Fibroblast of lung (primary cell): ENCODE measurements at regions not wholly inside any gene's neighbourhood (a gene's known extent, or its start where the extent isn't known, plus 50 kb on each side); places are given as distances from the start of the nearest gene placed in this dataset.

Source experiments
- DNase-seq, 2 donors: peaks; one replicate each; pipeline versions ENCODE4 v3.0.0 to v3.0.0-alpha.2; 2010; ENCODE audit warnings: low read depth in 2 of 2
- H2AFZ ChIP-seq: 2 replicates; pipeline ENCODE4 v1.5.1; 2012; ENCODE audit warnings: low read length, control low read depth, inconsistent platforms
- H3K27ac ChIP-seq: 2 replicates; pipeline ENCODE4 v1.5.1; 2011; ENCODE audit warnings: low read length, control low read depth; ENCODE audit not compliant: insufficient read depth
- H3K27me3 ChIP-seq: 2 replicates; pipeline ENCODE4 v1.5.1; 2011; ENCODE audit warnings: mild to moderate bottlenecking, low read length; ENCODE audit not compliant: control insufficient read depth, insufficient read depth
- H3K36me3 ChIP-seq: 2 replicates; pipeline ENCODE4 v1.5.1; 2011; ENCODE audit warnings: low read length; ENCODE audit not compliant: control insufficient read depth, insufficient read depth
- H3K4me1 ChIP-seq: 2 replicates; pipeline ENCODE4 v1.5.1; 2011; ENCODE audit warnings: low read length; ENCODE audit not compliant: control insufficient read depth, insufficient read depth; ENCODE audit errors: extremely low read depth
- H3K4me2 ChIP-seq: 2 replicates; pipeline ENCODE4 v1.5.1; 2011; ENCODE audit warnings: low read length, control low read depth; ENCODE audit not compliant: insufficient read depth; ENCODE audit errors: extremely low read depth
- H3K4me3 ChIP-seq, 4 experiments: fragments of 200-600 bp in 1 of 4; sonication (generic) in 1 of 4; replicated peaks in 1 of 4; 2 replicates each; pipeline ENCODE4 v1.5.1; 2011 to 2016; ENCODE audit warnings: low read length in 4 of 4, low read depth in 3 of 4, mild to moderate bottlenecking in 3 of 4, control low read depth in 2 of 4, inconsistent platforms in 1 of 4, mixed read lengths in 1 of 4; ENCODE audit not compliant: insufficient read depth in 1 of 4; ENCODE audit errors: control extremely low read depth in 1 of 4
- H3K79me2 ChIP-seq: 2 replicates; pipeline ENCODE4 v1.5.1; 2012; ENCODE audit warnings: mild to moderate bottlenecking, low read length, inconsistent platforms; ENCODE audit not compliant: control insufficient read depth, insufficient read depth
- H3K9ac ChIP-seq: 2 replicates; pipeline ENCODE4 v1.5.1; 2011; ENCODE audit warnings: mild to moderate bottlenecking, low read length, control low read depth; ENCODE audit not compliant: insufficient read depth
- H3K9me3 ChIP-seq: 2 replicates; pipeline ENCODE4 v1.5.1; 2012; ENCODE audit warnings: low read depth, low read length; ENCODE audit not compliant: control insufficient read depth, insufficient read depth
- H4K20me1 ChIP-seq: 2 replicates; pipeline ENCODE4 v1.5.1; 2011; ENCODE audit warnings: low read length; ENCODE audit not compliant: control insufficient read depth, insufficient read depth; ENCODE audit errors: extremely low read depth
- EZH2 ChIP-seq: IDR thresholded peaks from 2 replicates; pipeline ENCODE4 v1.5.1; 2012; ENCODE audit warnings: low read length, control low read depth, mild to moderate bottlenecking; ENCODE audit errors: missing control alignments
- TF ChIP-seq, protein P1 (sequence below), 2 donors: IDR thresholded peaks in 1 of 2; conservative IDR thresholded peaks in 1 of 2; 1 replicate in 1 of 2; 2 replicates in 1 of 2; pipeline ENCODE4 v1.5.1; 2011 to 2012; ENCODE audit warnings: low read length in 2 of 2, control low read depth in 1 of 2, inconsistent platforms in 1 of 2, low read depth in 1 of 2, mild to moderate bottlenecking in 1 of 2

DNA sequence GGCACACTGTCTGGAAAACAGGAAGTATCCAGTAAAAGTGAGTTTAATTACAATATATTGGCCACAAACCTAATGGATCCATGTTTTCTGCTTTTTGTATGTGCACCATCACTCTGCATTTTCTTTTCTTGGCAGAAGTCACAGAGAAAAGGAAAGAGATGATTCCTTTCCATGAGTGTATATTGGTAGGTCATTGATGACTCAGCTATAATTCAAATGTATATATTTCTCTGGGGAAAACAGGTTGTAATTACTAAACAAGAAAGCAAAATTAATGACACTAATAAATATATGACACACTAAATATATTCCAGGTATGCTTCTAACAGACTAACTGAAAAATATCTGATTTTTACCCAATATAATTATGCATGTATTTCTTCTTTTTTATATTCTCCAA, 105.9 kb upstream of the PCDH15 start:
- Histone ChIP-seq H3K79me2 (no peaks in the 10 kb centered on the region), H2AFZ (no peak overlapping the region), H3K27me3 (no peaks in the 10 kb centered on the region), H3K36me3 (no peaks in the 10 kb centered on the region), H3K9me3 (no peaks in the 10 kb centered on the region), H3K27ac (no peak overlapping the region), H3K4me1 (no peaks in the 10 kb centered on the region), H3K4me3 (no peak overlapping the region), H4K20me1 (no peaks in the 10 kb centered on the region), H3K4me2 (no peak overlapping the region), H3K9ac (no peak overlapping the region)
- DNase-seq = no peak
- TF ChIP-seq, protein P1, sequence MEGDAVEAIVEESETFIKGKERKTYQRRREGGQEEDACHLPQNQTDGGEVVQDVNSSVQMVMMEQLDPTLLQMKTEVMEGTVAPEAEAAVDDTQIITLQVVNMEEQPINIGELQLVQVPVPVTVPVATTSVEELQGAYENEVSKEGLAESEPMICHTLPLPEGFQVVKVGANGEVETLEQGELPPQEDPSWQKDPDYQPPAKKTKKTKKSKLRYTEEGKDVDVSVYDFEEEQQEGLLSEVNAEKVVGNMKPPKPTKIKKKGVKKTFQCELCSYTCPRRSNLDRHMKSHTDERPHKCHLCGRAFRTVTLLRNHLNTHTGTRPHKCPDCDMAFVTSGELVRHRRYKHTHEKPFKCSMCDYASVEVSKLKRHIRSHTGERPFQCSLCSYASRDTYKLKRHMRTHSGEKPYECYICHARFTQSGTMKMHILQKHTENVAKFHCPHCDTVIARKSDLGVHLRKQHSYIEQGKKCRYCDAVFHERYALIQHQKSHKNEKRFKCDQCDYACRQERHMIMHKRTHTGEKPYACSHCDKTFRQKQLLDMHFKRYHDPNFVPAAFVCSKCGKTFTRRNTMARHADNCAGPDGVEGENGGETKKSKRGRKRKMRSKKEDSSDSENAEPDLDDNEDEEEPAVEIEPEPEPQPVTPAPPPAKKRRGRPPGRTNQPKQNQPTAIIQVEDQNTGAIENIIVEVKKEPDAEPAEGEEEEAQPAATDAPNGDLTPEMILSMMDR (conservative IDR thresholded peaks at IDR 0.05 in 1 of 2, IDR thresholded peaks at IDR 0.05 in 1 of 2; ENCODE audit: low read depth in 1 of 2, low read length in 2 of 2) = no peak
- TF ChIP-seq EZH2 = no peak

DNA sequence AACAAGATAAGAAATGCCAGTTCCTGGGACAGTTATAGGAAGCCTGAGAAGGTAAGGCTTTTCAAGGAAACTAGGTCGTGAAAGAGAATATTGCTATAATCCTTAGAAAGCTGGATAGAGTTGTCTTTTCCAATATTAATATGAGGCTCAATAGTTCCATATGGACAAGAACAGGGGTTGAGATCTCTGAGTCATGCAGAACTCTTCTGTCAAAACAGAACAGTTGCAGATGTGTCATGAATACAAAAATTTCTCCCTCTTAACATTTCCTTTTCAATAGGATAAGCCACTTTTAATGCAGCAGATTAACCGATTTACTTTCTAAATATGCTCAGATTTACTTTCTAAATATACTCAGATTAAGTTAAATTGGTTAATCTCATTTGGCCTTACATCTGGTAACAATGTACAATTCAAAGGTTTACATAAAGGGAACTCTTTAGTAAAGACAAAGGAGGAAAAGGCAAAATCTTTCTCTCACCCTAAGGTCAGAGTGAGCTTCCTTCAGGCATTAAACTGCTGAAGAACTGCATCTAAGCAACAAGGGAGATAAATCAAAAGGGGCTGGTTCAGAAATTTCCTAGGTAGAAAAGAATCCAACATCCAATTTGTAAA, 104.7 kb upstream of the PCDH15 start:
- Histone ChIP-seq H4K20me1 (no peaks in the 10 kb centered on the region), H3K79me2 (no peaks in the 10 kb centered on the region), H3K4me2 (no peak overlapping the region), H3K27me3 (no peaks in the 10 kb centered on the region), H2AFZ (no peak overlapping the region), H3K27ac (no peak overlapping the region), H3K9me3 (no peaks in the 10 kb centered on the region), H3K9ac (no peak overlapping the region), H3K36me3 (no peaks in the 10 kb centered on the region), H3K4me3 (no peak overlapping the region), H3K4me1 (no peaks in the 10 kb centered on the region)
- peak in 1 of 2 donors; percentile 34 for DNase-seq
- no peak for TF ChIP-seq EZH2
- TF ChIP-seq, protein P1 (conservative IDR thresholded peaks at IDR 0.05 in 1 of 2, IDR thresholded peaks at IDR 0.05 in 1 of 2; ENCODE audit: low read depth in 1 of 2, low read length in 2 of 2) = no peak

DNA sequence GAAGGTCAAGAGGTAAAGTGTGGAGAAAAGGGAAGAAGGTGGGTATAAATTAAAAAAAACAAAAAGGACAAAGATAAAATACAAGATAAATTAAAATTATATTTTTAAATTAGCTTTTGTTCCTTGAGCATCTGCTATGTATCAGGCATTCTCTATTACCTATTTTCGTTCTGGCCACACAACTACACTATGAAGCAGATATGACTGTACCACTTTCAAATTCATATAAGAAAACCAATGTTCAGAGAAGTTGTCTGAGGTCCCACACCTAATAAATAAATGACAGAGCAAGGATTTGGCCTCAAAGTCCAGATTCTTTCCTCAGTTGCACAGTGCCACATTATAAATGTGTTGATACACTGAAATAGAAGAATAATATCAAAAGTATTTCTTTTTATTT, 103.8 kb upstream of the PCDH15 start:
- Histone ChIP-seq H3K36me3 (no peaks in the 10 kb centered on the region), H3K79me2 (no peaks in the 10 kb centered on the region), H3K4me1 (no peaks in the 10 kb centered on the region), H3K27ac (no peak overlapping the region), H3K4me3 (no peak overlapping the region), H3K4me2 (no peak overlapping the region), H3K9ac (no peak overlapping the region), H3K9me3 (no peaks in the 10 kb centered on the region), H4K20me1 (no peaks in the 10 kb centered on the region), H3K27me3 (no peaks in the 10 kb centered on the region), H2AFZ (no peak overlapping the region)
- no peak for DNase-seq
- TF ChIP-seq, protein P1 (conservative IDR thresholded peaks at IDR 0.05 in 1 of 2, IDR thresholded peaks at IDR 0.05 in 1 of 2; ENCODE audit: low read depth in 1 of 2, low read length in 2 of 2) = no peak
- TF ChIP-seq EZH2 = no peak
